Activated CD8-positive, alpha-beta T cell treated with anti-CD3 and anti-CD28 coated beads for 36 hours (primary cell): ENCODE measurements at regions not wholly inside any gene's neighbourhood (a gene's known extent, or its start where the extent isn't known, plus 50 kb on each side); places are given as distances from the start of the nearest gene placed in this dataset.

ENCODE experiments used
- ATAC-seq: fragments of 200-7000 bp; cut with Tn5 transposase; one replicate; pipeline ENCODE4 v1.10.0; 2021; ENCODE audit warnings: mild to moderate bottlenecking, moderate library complexity
- CTCF ChIA-PET: fragments of 350-600 bp; sonication (Branson Sonifier 250); formaldehyde crosslinking; loops from one replicate; lab custom pipeline; 2021; ENCODE audit warnings: antibody characterized with exemption; lab: Charles Lee
- POLR2A ChIA-PET: fragments of 350-600 bp; sonication (Branson Sonifier 250); formaldehyde crosslinking; loops from one replicate; lab custom pipeline; 2021; ENCODE audit warnings: antibody characterized with exemption; lab: Charles Lee
- DNase-seq: peaks from one replicate; pipeline ENCODE4 v3.0.0-alpha.2; 2020
- H3K27ac Mint-ChIP-seq: one replicate; pipeline ENCODE4 v1.8.0; 2021; ENCODE audit warnings: mild to moderate bottlenecking, mixed read lengths
- H3K27me3 Mint-ChIP-seq: one replicate; pipeline ENCODE4 v1.8.0; 2021; ENCODE audit warnings: mixed read lengths
- H3K36me3 Mint-ChIP-seq: one replicate; pipeline ENCODE4 v1.8.0; 2021; ENCODE audit warnings: low read depth, mixed read lengths
- H3K4me1 Mint-ChIP-seq: one replicate; pipeline ENCODE4 v1.8.0; 2021; ENCODE audit warnings: low read depth, mixed read lengths
- H3K4me3 Mint-ChIP-seq: one replicate; pipeline ENCODE4 v1.8.0; 2021; ENCODE audit warnings: mild to moderate bottlenecking, moderate library complexity, mixed read lengths
- H3K9me3 Mint-ChIP-seq: one replicate; pipeline ENCODE4 v1.8.0; 2021; ENCODE audit warnings: mixed read lengths
- intact Hi-C: fragments of 100-400 bp; cut with micrococcal nuclease; formaldehyde crosslinking; loops from one replicate; pipeline ENCODE4 v1.10.0; 2022
- TF ChIP-seq, protein P1 (sequence below): fragments of 200-600 bp; IDR thresholded peaks from one replicate; pipeline ENCODE4 v1.8.0; 2022; ENCODE audit warnings: antibody characterized with exemption, mild to moderate bottlenecking

DNA sequence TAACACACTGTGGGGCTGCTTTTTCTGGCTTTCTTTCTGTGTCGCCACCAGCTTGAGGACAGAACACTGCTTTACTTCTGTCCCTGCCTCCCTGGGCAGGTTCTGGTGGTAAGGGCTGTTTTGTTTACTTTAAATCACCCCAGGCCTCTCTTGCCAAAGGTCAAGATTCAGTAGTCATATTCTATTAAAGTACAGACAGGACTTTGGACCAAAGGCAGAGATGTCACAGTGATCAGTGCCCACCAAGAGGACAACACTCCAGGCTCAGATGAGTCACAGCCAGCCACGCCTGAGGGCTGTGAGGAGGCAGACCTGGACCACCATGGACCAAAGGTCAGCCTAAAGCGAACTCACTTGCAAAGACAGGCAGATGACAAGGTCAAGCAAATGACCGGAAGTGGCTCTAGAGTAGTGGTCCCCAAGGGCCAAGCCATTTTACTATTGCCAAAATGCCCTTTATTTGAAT is 200.0 kb downstream of the RHOU start:
- H3K4me1 Mint-ChIP-seq: peaks cover 38% of the 10 kb centered on the region
- no peak for DNase-seq
- no peak overlapping the region for H3K4me3 Mint-ChIP-seq
- no peaks in the 10 kb centered on the region for H3K36me3 Mint-ChIP-seq
- H3K9me3 Mint-ChIP-seq: no peaks in the 10 kb centered on the region
- H3K27me3 Mint-ChIP-seq: no peaks in the 10 kb centered on the region
- no peak for ATAC-seq
- intact Hi-C loops: no loop called here
- POLR2A ChIA-PET: no interaction called here
- CTCF ChIA-PET: no interaction called here
- TF ChIP-seq, protein P1, sequence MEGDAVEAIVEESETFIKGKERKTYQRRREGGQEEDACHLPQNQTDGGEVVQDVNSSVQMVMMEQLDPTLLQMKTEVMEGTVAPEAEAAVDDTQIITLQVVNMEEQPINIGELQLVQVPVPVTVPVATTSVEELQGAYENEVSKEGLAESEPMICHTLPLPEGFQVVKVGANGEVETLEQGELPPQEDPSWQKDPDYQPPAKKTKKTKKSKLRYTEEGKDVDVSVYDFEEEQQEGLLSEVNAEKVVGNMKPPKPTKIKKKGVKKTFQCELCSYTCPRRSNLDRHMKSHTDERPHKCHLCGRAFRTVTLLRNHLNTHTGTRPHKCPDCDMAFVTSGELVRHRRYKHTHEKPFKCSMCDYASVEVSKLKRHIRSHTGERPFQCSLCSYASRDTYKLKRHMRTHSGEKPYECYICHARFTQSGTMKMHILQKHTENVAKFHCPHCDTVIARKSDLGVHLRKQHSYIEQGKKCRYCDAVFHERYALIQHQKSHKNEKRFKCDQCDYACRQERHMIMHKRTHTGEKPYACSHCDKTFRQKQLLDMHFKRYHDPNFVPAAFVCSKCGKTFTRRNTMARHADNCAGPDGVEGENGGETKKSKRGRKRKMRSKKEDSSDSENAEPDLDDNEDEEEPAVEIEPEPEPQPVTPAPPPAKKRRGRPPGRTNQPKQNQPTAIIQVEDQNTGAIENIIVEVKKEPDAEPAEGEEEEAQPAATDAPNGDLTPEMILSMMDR: no peak
- H3K27ac Mint-ChIP-seq: no peak overlapping the region

DNA sequence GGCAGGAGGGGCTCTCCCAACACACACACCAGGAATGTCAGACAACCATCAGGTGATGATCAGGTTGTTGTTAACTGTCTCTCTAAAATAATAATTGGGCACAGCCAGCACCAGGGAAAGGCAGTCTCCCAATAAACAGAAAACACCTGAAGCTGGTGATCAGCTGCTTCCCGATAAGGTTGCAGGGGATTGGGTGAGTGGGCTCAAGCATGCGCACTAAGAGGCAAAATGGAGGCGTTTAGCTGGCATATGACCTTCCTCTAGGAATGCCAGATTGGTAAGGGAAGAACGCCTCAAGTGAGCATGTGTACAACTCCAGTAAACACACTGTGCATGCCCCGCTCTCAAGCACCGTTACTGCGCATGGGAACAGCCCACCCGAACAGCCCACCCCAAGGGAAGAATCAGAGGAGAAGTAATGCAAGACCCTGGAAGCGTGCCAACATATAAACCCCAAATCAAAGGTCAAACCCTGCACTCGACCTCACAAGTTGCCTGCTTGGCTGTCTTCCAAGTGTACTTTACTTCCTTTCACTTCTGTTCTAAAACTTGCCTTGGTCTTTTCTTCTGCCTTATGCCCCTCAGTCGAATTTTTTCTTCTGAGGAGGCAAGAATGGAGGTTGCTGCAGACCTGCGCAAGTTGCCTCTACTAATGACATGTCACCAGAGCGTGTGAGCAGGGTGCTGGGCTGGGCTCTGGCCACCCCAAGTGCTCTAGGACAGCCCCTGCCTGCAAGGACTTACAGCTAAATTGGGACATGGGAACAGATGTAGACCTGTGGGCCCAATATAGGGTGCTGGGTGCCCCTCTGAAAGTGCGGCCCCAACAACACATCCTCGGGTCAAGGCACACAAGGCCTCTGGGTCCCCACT is 200.8 kb downstream of the RHOU start:
- peak; percentile 46 for DNase-seq
- POLR2A ChIA-PET: no interaction called here
- H3K27me3 Mint-ChIP-seq: no peaks in the 10 kb centered on the region
- CTCF ChIA-PET: no interaction called here
- ATAC-seq: no peak
- intact Hi-C loops: no loop called here
- H3K4me1 Mint-ChIP-seq: peaks cover 38% of the 10 kb centered on the region
- no peak overlapping the region for H3K4me3 Mint-ChIP-seq
- TF ChIP-seq, protein P1: no peak
- peak overlapping the region; percentile 1 for H3K27ac Mint-ChIP-seq
- H3K36me3 Mint-ChIP-seq: no peaks in the 10 kb centered on the region
- H3K9me3 Mint-ChIP-seq: no peaks in the 10 kb centered on the region

DNA sequence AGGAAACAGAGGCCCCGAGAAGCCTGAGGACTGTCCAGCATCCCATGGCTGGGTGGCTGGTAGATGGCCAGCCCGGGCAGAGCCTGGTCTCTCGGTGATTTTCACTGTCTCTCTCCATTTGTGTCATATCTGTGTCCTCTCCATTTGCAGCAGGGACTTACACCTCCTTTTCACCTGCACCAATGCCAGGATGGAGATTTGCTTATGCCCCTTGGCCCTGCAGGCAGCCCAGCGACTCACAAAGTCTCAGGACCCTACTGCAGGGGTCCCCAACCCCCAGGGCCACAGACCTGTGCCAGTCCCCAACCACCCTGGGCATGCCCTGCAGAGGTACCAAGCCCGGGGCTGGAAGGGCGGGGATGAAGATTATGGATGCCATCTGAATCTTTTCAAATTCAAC is 201.6 kb downstream of the RHOU start:
- no peaks in the 10 kb centered on the region for H3K9me3 Mint-ChIP-seq
- H3K27me3 Mint-ChIP-seq: no peaks in the 10 kb centered on the region
- no peak overlapping the region for H3K4me3 Mint-ChIP-seq
- peaks cover 38% of the 10 kb centered on the region for H3K4me1 Mint-ChIP-seq
- DNase-seq (no peak), ATAC-seq (no peak)
- ChIA-PET CTCF (no interaction called here), POLR2A (interaction anchor here (1.0 kb wide), 1 partner anchor 95 kb away, joined by 3 read pairs; no protein-coding TSS in a partner anchor)
- intact Hi-C loops: no loop called here
- TF ChIP-seq, protein P1: no peak
- no peaks in the 10 kb centered on the region for H3K36me3 Mint-ChIP-seq
- no peak overlapping the region for H3K27ac Mint-ChIP-seq

DNA sequence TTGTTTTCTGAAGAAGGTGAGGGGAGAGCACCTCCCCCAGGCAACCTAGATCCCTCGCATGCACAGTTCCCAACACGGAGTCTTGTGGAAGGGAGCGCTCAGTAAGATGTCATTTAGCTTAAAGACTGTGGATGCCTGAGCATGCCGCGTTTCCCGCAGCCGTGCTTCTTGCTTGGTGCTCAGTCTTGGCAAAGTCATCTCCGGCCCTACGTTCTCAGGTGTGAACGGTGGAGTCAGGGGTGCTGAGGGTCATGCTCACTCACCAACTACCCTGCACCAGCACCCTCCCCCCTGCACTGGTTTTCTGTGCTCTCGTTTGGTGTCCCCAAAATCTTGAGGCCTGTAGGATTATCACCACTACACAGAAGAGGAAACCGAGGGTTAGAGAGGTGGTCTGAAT is 202.1 kb downstream of the RHOU start:
- Mint-ChIP-seq H3K27ac (no peak overlapping the region), H3K9me3 (no peaks in the 10 kb centered on the region), H3K4me3 (no peak overlapping the region), H3K4me1 (peaks cover 38% of the 10 kb centered on the region), H3K36me3 (no peaks in the 10 kb centered on the region), H3K27me3 (no peaks in the 10 kb centered on the region)
- DNase-seq: no peak
- no peak for ATAC-seq
- ChIA-PET POLR2A (interaction anchor here (1.0 kb wide), 1 partner anchor 96 kb away, joined by 3 read pairs; no protein-coding TSS in a partner anchor), CTCF (no interaction called here)
- TF ChIP-seq, protein P1: no peak
- intact Hi-C loops: no loop called here
